ENCODE measurements at regions not wholly inside any gene's neighbourhood (a gene's known extent, or its start where the extent isn't known, plus 50 kb on each side); places are given as distances from the start of the nearest gene placed in this dataset.

GRCh38 chr2:120682654-120683053 is 53.0 kb upstream of the GLI2 start:
- TF ChIP-seq CTCF (IDR thresholded peaks at IDR 0.05) (no peak), EZH2 (IDR thresholded peaks at IDR 0.05; ENCODE audit: borderline replicate concordance, insufficient read depth, low read depth, low read length, poor library complexity, severe bottlenecking) (no peak)

Data from B cell (primary cell).